Chondrocyte (in vitro differentiated cells): ENCODE measurements at regions not wholly inside any gene's neighbourhood (a gene's known extent, or its start where the extent isn't known, plus 50 kb on each side); places are given as distances from the start of the nearest gene placed in this dataset.

ENCODE experiments used
- DNase-seq: peaks from one replicate; pipeline ENCODE4 v3.0.0; 2021; ENCODE audit warnings: mixed read lengths, low spot score
- H3K27ac Mint-ChIP-seq: one replicate; pipeline ENCODE4 v1.8.0; 2021; ENCODE audit warnings: mild to moderate bottlenecking, moderate library complexity, mixed read lengths; ENCODE audit not compliant: unreplicated experiment
- H3K27me3 Mint-ChIP-seq: 2 replicates; pipeline ENCODE4 v1.8.0; 2021; ENCODE audit warnings: low read depth, mixed read lengths
- H3K36me3 Mint-ChIP-seq: 2 replicates; pipeline ENCODE4 v1.8.0; 2021; ENCODE audit warnings: low read depth, mixed read lengths
- H3K4me1 Mint-ChIP-seq: 2 replicates; pipeline ENCODE4 v1.8.0; 2021; ENCODE audit warnings: low read depth, mild to moderate bottlenecking, mixed read lengths
- H3K4me3 Mint-ChIP-seq: one replicate; pipeline ENCODE4 v1.8.0; 2021; ENCODE audit warnings: mild to moderate bottlenecking, moderate library complexity, mixed read lengths; ENCODE audit not compliant: unreplicated experiment
- H3K9me3 Mint-ChIP-seq: 2 replicates; pipeline ENCODE4 v1.8.0; 2021; ENCODE audit warnings: low read depth, mixed read lengths
- CTCF ChIP-seq: fragments of 200-600 bp; sonication (generic); IDR thresholded peaks from 2 replicates; pipeline ENCODE4 v1.5.0; 2021; ENCODE audit warnings: antibody characterized with exemption, mild to moderate bottlenecking, moderate library complexity

GRCh38 chr6:50455029-50455428, 258.3 kb upstream of the TFAP2D start:
- Mint-ChIP-seq H3K36me3 (no peaks in the 10 kb centered on the region), H3K4me3 (no peak overlapping the region), H3K27me3 (peaks cover 5% of the 10 kb centered on the region), H3K9me3 (no peaks in the 10 kb centered on the region), H3K4me1 (no peaks in the 10 kb centered on the region), H3K27ac (no peak overlapping the region)
- no peak for TF ChIP-seq CTCF
- DNase-seq = no peak

- DNase-seq = no peak
- no peaks in the 10 kb centered on the region for H3K36me3 Mint-ChIP-seq
- no peak overlapping the region for H3K4me3 Mint-ChIP-seq
- no peak for TF ChIP-seq CTCF
- no peaks in the 10 kb centered on the region for H3K4me1 Mint-ChIP-seq
- no peak overlapping the region for H3K27ac Mint-ChIP-seq
- H3K27me3 Mint-ChIP-seq = peaks cover 6% of the 10 kb centered on the region
- no peaks in the 10 kb centered on the region for H3K9me3 Mint-ChIP-seq
Observed at GRCh38 chr6:50457351-50457750, 256.0 kb upstream of the TFAP2D start.

GRCh38 chr6:50461696-50462095, 251.6 kb upstream of the TFAP2D start:
- peaks cover 3% of the 10 kb centered on the region for H3K27me3 Mint-ChIP-seq
- no peak for TF ChIP-seq CTCF

GRCh38 chr6:50463931-50464330, 249.4 kb upstream of the TFAP2D start:
- Mint-ChIP-seq H3K9me3 (no peaks in the 10 kb centered on the region), H3K4me1 (no peaks in the 10 kb centered on the region), H3K36me3 (no peaks in the 10 kb centered on the region), H3K27ac (no peak overlapping the region), H3K27me3 (peaks cover 4% of the 10 kb centered on the region), H3K4me3 (no peak overlapping the region)
- DNase-seq = no peak
- no peak for TF ChIP-seq CTCF

More at GRCh38 chr6:50461696-50462095, 251.6 kb upstream of the TFAP2D start:
- no peaks in the 10 kb centered on the region for H3K4me1 Mint-ChIP-seq
- H3K27ac Mint-ChIP-seq = no peak overlapping the region
- DNase-seq = no peak
- no peaks in the 10 kb centered on the region for H3K36me3 Mint-ChIP-seq
- H3K4me3 Mint-ChIP-seq = no peak overlapping the region
- no peaks in the 10 kb centered on the region for H3K9me3 Mint-ChIP-seq

- no peaks in the 10 kb centered on the region for H3K4me1 Mint-ChIP-seq
- H3K9me3 Mint-ChIP-seq = no peaks in the 10 kb centered on the region
- H3K27ac Mint-ChIP-seq = no peak overlapping the region
- no peak for TF ChIP-seq CTCF
- H3K27me3 Mint-ChIP-seq = peaks cover 6% of the 10 kb centered on the region
- no peak overlapping the region for H3K4me3 Mint-ChIP-seq
- DNase-seq = no peak
- no peaks in the 10 kb centered on the region for H3K36me3 Mint-ChIP-seq
Observed at GRCh38 chr6:50467931-50468330, 245.4 kb upstream of the TFAP2D start.
